Astrocyte (in vitro differentiated cells and primary cell): ENCODE measurements at regions not wholly inside any gene's neighbourhood (a gene's known extent, or its start where the extent isn't known, plus 50 kb on each side); places are given as distances from the start of the nearest gene placed in this dataset.

ENCODE experiments used
- DNase-seq: peaks from one replicate; pipeline ENCODE4 v3.0.0-alpha.2; 2010; ENCODE audit warnings: low read depth
- FAIRE-seq: peaks from 2 replicates; lab custom pipeline; 2011; peaks lifted over from hg19 to GRCh38; lab: Jason Lieb, UNC
- H2AFZ ChIP-seq: 2 replicates; pipeline ENCODE4 v1.6.0; 2012; ENCODE audit warnings: low read depth, low read length, inconsistent platforms
- H3K27ac ChIP-seq: 2 replicates; pipeline ENCODE4 v1.5.1; 2011; ENCODE audit warnings: low read depth, low read length, inconsistent platforms
- H3K27me3 ChIP-seq: 2 replicates; pipeline ENCODE4 v1.6.0; 2011; ENCODE audit warnings: low read length, inconsistent platforms; ENCODE audit not compliant: insufficient read depth
- H3K36me3 ChIP-seq: 2 replicates; pipeline ENCODE4 v1.5.1; 2011; ENCODE audit warnings: low read length, inconsistent platforms; ENCODE audit not compliant: insufficient read depth
- H3K4me1 ChIP-seq: 2 replicates; pipeline ENCODE4 v1.5.1; 2011; ENCODE audit warnings: low read length, inconsistent platforms; ENCODE audit not compliant: insufficient read depth
- H3K4me2 ChIP-seq: 2 replicates; pipeline ENCODE4 v1.6.0; 2012; ENCODE audit warnings: low read length, inconsistent platforms
- H3K4me3 ChIP-seq: 2 replicates; pipeline ENCODE4 v1.5.1; 2011; ENCODE audit warnings: low read depth, mild to moderate bottlenecking, low read length, inconsistent platforms; ENCODE audit not compliant: insufficient read depth
- H3K79me2 ChIP-seq: 2 replicates; pipeline ENCODE4 v1.6.0; 2012; ENCODE audit warnings: mild to moderate bottlenecking, low read length, inconsistent platforms; ENCODE audit not compliant: insufficient read depth
- H3K9ac ChIP-seq: 2 replicates; pipeline ENCODE4 v1.6.0; 2012; ENCODE audit warnings: mild to moderate bottlenecking, low read length, inconsistent platforms
- H3K9me3 ChIP-seq: 2 replicates; pipeline ENCODE4 v1.5.1; 2012; ENCODE audit warnings: low read depth, mild to moderate bottlenecking, low read length, inconsistent platforms; ENCODE audit not compliant: insufficient read depth
- H4K20me1 ChIP-seq: 2 replicates; pipeline ENCODE4 v1.6.0; 2012; ENCODE audit warnings: low read length, inconsistent platforms; ENCODE audit not compliant: insufficient read depth
- H3K27ac Mint-ChIP-seq: one replicate; pipeline ENCODE4 v1.8.0; 2021; ENCODE audit warnings: mild to moderate bottlenecking, mixed read lengths; ENCODE audit not compliant: unreplicated experiment
- H3K27me3 Mint-ChIP-seq: one replicate; pipeline ENCODE4 v1.8.0; 2021; ENCODE audit warnings: low read depth, mixed read lengths; ENCODE audit not compliant: unreplicated experiment
- H3K36me3 Mint-ChIP-seq: one replicate; pipeline ENCODE4 v1.8.0; 2021; ENCODE audit warnings: low read depth, mixed read lengths; ENCODE audit not compliant: unreplicated experiment
- H3K4me1 Mint-ChIP-seq: one replicate; pipeline ENCODE4 v1.8.0; 2021; ENCODE audit warnings: low read depth, mixed read lengths; ENCODE audit not compliant: unreplicated experiment
- H3K4me3 Mint-ChIP-seq: one replicate; pipeline ENCODE4 v1.8.0; 2021; ENCODE audit warnings: mild to moderate bottlenecking, moderate library complexity, mixed read lengths; ENCODE audit not compliant: unreplicated experiment
- H3K9me3 Mint-ChIP-seq: one replicate; pipeline ENCODE4 v1.8.0; 2021; ENCODE audit warnings: mild to moderate bottlenecking, mixed read lengths; ENCODE audit not compliant: unreplicated experiment
- EZH2 ChIP-seq: IDR thresholded peaks from 2 replicates; pipeline ENCODE4 v1.6.1; 2012; ENCODE audit warnings: mild to moderate bottlenecking, low read length, inconsistent platforms; ENCODE audit not compliant: insufficient read depth
- TF ChIP-seq, protein P1 (sequence below): IDR thresholded peaks from 2 replicates; pipeline ENCODE4 v1.5.1; 2011; ENCODE audit warnings: low read depth, mild to moderate bottlenecking, inconsistent platforms, low read length, moderate library complexity; ENCODE audit not compliant: insufficient read depth

DNA sequence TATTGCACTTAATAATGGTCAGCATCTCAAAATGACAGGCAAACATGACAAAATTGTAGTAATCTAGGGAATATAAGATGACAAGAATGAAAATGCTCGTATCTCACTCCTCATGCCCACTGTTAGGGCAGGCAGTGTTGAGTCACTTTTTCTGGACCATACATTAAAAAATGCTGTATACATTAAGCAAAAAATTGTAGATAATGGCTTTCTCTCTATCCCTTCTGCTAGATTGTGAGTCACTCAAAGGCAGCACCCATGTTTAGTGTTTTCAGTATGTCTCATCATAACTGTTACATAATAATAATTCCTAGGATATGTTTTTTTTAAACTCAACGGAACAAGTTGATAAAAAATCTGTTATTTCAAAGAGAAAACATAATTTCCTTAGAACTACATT is 199.3 kb downstream of the TENT5A start:
- no peaks in the 10 kb centered on the region for H4K20me1 ChIP-seq
- H3K27me3 ChIP-seq = no peaks in the 10 kb centered on the region
- no peak overlapping the region for H3K4me3 ChIP-seq
- H3K36me3 ChIP-seq = no peaks in the 10 kb centered on the region
- Mint-ChIP-seq H3K4me1 (peaks cover 20% of the 10 kb centered on the region), H3K27me3 (no peaks in the 10 kb centered on the region), H3K27ac (no peak overlapping the region), H3K9me3 (peaks cover 4% of the 10 kb centered on the region), H3K36me3 (no peaks in the 10 kb centered on the region), H3K4me3 (no peak overlapping the region)
- TF ChIP-seq, protein P1, sequence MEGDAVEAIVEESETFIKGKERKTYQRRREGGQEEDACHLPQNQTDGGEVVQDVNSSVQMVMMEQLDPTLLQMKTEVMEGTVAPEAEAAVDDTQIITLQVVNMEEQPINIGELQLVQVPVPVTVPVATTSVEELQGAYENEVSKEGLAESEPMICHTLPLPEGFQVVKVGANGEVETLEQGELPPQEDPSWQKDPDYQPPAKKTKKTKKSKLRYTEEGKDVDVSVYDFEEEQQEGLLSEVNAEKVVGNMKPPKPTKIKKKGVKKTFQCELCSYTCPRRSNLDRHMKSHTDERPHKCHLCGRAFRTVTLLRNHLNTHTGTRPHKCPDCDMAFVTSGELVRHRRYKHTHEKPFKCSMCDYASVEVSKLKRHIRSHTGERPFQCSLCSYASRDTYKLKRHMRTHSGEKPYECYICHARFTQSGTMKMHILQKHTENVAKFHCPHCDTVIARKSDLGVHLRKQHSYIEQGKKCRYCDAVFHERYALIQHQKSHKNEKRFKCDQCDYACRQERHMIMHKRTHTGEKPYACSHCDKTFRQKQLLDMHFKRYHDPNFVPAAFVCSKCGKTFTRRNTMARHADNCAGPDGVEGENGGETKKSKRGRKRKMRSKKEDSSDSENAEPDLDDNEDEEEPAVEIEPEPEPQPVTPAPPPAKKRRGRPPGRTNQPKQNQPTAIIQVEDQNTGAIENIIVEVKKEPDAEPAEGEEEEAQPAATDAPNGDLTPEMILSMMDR = no peak
- TF ChIP-seq EZH2 = no peak
- H3K79me2 ChIP-seq = no peaks in the 10 kb centered on the region
- no peaks in the 10 kb centered on the region for H3K4me1 ChIP-seq
- no peak overlapping the region for H3K27ac ChIP-seq
- no peaks in the 10 kb centered on the region for H3K9me3 ChIP-seq
- no peak overlapping the region for H3K4me2 ChIP-seq
- FAIRE-seq (no peak), DNase-seq (no peak)
- no peak overlapping the region for H3K9ac ChIP-seq
- no peak overlapping the region for H2AFZ ChIP-seq

DNA sequence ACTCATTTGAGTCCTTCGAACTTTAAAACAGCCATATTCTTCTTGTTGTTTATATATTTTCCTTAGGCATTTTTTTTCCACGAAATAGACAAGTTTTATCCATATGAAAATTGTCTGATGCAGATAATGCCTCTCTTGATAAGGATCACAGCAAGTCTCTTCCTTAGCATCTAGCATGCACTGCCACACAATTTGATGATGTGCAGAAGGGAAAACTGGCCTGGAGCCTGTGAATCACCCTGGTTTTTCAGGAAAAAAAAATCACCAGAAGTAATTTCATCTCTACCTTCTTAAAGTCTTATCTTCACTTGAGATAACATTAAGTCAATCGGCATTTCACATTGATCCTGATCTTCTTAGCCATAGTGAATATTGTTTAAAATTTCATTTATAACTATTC is 199.8 kb downstream of the TENT5A start:
- no peak overlapping the region for H3K4me3 Mint-ChIP-seq
- H3K9ac ChIP-seq = no peak overlapping the region
- no peaks in the 10 kb centered on the region for H3K36me3 ChIP-seq
- peaks cover 20% of the 10 kb centered on the region for H3K4me1 Mint-ChIP-seq
- no peaks in the 10 kb centered on the region for H4K20me1 ChIP-seq
- H3K27me3 Mint-ChIP-seq = no peaks in the 10 kb centered on the region
- H3K9me3 ChIP-seq = no peaks in the 10 kb centered on the region
- TF ChIP-seq, protein P1 = no peak
- no peak for TF ChIP-seq EZH2
- peaks cover 4% of the 10 kb centered on the region for H3K9me3 Mint-ChIP-seq
- H3K27ac ChIP-seq = no peak overlapping the region
- H3K4me2 ChIP-seq = no peak overlapping the region
- no peak overlapping the region for H3K4me3 ChIP-seq
- no peak for FAIRE-seq
- H3K79me2 ChIP-seq = no peaks in the 10 kb centered on the region
- H2AFZ ChIP-seq = no peak overlapping the region
- no peaks in the 10 kb centered on the region for H3K36me3 Mint-ChIP-seq
- no peaks in the 10 kb centered on the region for H3K4me1 ChIP-seq
- no peaks in the 10 kb centered on the region for H3K27me3 ChIP-seq
- no peak overlapping the region for H3K27ac Mint-ChIP-seq
- DNase-seq = no peak

DNA sequence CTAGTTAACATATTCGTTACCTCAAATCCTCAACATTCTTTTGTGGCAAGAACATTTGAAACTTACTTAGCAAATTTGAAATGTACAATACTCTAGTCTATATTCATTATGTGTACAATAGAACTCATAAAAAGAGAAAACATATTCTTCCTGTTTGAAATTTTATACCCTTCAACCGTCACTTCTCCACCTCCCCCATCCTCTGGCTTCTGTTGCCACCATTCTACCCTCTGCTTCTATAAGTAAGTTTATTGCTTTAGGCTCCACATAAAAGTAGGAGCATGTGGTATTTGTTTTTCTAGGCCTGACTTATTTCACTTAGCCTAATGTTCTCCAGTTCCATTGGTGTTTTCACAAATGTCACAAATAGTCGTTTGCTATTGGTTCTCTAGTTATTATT is 205.3 kb downstream of the TENT5A start:
- H3K9me3 Mint-ChIP-seq = peaks cover 4% of the 10 kb centered on the region
- H3K4me3 Mint-ChIP-seq = no peak overlapping the region
- H3K27ac Mint-ChIP-seq = no peak overlapping the region
- no peak overlapping the region for H3K27ac ChIP-seq
- FAIRE-seq = no peak
- no peaks in the 10 kb centered on the region for H3K79me2 ChIP-seq
- no peak overlapping the region for H3K9ac ChIP-seq
- no peak overlapping the region for H3K4me3 ChIP-seq
- no peak for DNase-seq
- no peaks in the 10 kb centered on the region for H3K36me3 Mint-ChIP-seq
- no peak overlapping the region for H2AFZ ChIP-seq
- H4K20me1 ChIP-seq = no peaks in the 10 kb centered on the region
- TF ChIP-seq, protein P1 = no peak
- TF ChIP-seq EZH2 = no peak
- no peaks in the 10 kb centered on the region for H3K27me3 ChIP-seq
- no peaks in the 10 kb centered on the region for H3K9me3 ChIP-seq
- H3K36me3 ChIP-seq = no peaks in the 10 kb centered on the region
- H3K4me1 ChIP-seq = no peaks in the 10 kb centered on the region
- H3K4me1 Mint-ChIP-seq = peaks cover 10% of the 10 kb centered on the region
- no peaks in the 10 kb centered on the region for H3K27me3 Mint-ChIP-seq
- H3K4me2 ChIP-seq = no peak overlapping the region
